SHP77 treated with DMSO at 0.1 percent for 48 hours (cell line): ENCODE measurements at regions not wholly inside any gene's neighbourhood (a gene's known extent, or its start where the extent isn't known, plus 50 kb on each side); places are given as distances from the start of the nearest gene placed in this dataset.
"Not testable (repeated sequence)": the region's sequence is repeated elsewhere in the genome, so short reads cannot be mapped to it uniquely, and the experiment has no call there.

Experiments used
- DNase-seq: peaks from one replicate; lab custom pipeline; 2025; lab: John Stamatoyannopoulos, UW

DNA sequence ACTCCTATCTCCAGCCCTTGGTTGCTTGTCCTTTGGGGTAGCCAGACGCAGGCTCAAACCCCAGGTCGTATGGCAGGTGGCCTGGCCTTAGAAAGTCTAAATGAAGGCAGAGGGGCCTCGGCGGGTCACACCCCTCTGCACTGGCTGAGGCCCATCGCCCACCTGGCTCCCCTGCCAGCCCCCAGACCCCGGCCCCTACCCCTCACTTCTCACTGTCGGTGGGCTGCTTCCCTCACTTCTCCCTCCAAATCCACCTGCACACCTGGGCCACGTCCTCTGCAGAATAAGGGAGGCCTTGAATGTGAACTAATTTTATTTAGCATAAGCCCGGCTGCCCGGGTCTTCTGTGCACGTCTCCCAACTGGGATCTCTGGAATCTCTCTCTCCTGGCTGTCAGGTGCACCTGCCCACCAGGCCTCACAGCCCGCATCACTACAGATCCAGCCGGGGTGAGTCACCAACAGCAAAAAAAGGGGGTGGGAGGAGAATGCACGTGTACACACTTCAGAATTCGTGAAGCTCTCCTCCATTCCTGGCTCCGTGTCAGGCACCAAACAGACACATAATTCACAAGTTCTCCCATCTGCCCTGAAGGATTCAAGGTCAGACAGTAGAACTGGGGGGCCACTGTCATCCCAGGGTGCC is 107.5 kb upstream of the SIM2 start:
- DNase-seq, result no peak

DNA sequence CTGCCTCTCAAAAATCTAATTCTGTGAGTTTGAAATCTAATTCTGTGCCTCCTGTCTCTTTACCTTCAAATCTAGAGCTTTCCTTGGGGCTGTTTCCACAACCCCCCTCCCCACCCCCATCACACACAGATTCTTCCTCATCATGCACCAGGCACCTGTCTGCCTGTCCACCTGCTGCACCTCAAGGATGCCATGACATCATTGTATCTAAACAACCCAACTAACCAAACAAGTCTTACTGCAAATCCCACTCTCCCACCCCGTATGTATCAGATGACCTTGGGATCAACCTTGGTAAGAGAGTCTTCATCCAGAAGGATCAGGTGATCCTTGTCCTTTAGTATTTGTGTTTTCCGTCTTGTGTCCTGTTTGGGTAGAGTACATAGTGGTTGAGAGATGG is 102.7 kb upstream of the SIM2 start:
- no peak for DNase-seq

DNA sequence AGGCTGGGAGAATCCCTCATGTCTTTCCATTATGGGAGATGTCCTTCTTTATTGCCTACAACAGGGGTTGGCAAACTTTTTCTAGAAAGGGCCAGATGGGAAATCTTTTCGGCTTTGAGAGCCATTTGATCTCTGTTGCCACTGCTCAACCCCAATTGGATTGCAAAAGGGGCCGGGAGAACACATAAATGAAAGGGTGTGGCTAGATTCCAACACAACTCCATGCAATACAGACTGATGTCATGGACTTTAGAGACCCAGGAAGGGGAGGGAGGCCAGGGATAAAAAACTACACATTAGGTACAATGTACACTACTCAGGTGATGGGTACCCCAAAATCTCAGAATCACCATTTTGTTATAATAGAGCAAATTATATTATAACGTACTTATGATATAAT is 97.6 kb upstream of the SIM2 start:
- no peak for DNase-seq

DNA sequence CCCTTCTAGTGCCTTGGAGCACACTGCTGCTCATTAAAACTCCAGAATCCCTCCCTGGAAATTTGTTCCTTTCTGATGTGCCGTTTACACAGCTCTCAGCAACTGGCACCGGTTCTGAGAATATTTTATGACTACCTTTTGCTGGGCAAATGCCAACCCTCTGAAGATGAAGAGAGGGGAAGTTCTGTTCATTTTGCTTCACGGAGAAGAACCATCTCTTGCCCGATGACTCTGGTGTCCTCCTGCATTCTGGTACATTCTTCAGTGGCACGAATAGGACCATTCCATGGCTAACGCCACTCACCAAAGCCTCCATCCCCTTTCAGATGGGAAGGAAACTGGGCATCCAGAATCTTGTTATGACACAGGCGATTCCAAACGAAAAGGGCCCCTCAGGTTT is 96.2 kb upstream of the SIM2 start:
- DNase-seq, result no peak

GRCh38 chr21:36603221-36603620 is 95.7 kb upstream of the SIM2 start:
- DNase-seq, result no peak

- DNase-seq, result no peak
Observed at GRCh38 chr21:36605426-36605825, 93.5 kb upstream of the SIM2 start.

GRCh38 chr21:36606287-36606982 is 92.5 kb upstream of the SIM2 start:
- no peak for DNase-seq

DNA sequence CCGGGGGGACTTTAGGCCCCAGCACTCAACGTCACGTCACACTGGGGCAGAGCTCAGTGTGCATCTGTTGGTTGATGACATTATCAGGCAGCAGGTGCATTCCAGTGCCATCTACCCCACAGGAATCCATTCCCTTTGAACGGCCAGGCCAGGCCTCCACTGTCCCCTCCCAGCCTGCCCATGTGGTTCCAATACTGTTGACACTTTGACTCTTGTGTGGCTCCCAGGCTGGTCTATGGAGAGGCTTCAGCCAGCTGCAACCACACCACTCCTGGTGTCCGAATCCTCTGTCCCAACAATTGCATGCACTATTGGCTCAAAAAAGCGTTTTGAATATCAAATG is 92.0 kb upstream of the SIM2 start:
- no peak for DNase-seq

DNA sequence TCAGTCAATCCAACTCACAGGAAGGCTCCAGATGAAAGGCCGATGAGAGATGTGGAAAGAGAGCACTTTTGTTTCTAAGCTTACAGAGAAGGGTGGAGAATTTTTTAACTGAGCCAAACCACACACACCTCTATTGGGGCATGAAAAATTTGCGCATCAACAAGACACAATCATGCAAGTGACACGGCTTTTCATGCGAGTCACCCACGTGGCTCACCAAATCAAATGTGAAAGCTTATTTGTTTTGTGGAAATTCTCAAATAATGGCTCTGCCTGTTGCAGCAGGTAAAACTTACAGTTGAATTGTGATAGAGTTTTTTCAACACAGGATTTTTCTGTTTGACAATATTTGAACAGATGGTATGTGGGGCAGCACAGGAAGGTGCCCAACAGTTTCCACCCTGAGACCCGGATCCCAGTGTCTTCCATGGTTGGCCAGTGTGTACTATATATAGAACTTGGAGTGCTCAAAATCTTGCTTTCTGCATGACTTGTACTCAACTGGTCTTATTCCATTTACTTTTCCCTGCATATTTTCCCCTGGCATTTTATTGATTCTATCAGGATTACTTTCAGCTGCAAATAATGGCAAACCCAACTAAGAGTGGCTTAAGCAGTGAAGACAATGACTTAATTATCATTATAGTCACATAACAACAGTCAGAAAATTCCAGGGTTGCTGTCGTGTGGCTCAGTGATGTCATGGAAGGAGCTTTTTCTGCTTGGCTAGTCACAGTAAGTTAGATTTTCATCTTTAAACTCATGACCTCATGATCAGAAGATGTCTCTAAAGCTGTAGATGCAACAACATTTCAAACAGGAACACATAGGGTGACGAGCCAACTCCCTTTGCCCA is 90.6 kb upstream of the SIM2 start:
- DNase-seq, result no peak

- no peak for DNase-seq
Observed at GRCh38 chr21:36608897-36609225, 90.1 kb upstream of the SIM2 start.

DNA sequence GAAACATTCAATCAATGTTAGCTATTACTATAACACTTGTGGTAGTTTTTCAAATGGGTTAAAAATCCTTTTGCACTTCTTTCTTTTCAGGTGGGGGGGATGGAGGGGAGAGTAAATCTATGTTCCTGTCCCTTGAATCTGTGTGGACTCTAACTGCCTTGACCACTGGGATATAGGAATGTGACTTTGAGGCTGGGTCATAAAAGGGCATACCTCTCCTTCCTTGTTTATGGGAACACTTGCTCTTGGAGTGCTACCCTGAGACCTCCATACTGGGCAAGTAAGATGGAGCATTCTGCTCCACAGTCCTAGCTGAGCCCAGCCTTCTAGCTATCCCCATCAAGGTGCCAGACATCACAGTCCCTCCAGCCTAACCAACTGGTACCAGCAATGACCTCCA is 89.3 kb upstream of the SIM2 start:
- DNase-seq, result no peak

- DNase-seq, result no peak
Observed at GRCh38 chr21:36610201-36610600, 88.7 kb upstream of the SIM2 start.

GRCh38 chr21:36610935-36611334 is 88.0 kb upstream of the SIM2 start:
- no peak for DNase-seq

DNA sequence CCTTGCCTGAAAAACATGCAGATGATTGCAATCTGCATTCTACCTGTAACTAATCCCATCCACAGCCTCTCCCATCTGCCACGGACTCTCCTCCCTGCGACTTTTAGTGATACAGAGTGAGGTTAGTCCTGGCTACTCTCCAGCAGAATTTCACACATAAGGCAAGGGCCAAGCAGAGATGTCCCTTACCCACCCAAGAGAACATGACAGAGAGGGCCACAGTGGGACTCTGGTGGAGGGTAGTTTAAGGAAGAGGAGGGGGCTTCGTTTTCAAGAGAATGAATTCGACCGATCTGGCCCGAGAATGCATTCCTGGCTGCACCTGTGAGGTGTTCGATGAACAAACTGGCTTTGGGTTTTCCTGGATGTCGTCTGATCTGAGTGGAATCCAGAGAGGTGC is 87.5 kb upstream of the SIM2 start:
- no peak for DNase-seq

DNA sequence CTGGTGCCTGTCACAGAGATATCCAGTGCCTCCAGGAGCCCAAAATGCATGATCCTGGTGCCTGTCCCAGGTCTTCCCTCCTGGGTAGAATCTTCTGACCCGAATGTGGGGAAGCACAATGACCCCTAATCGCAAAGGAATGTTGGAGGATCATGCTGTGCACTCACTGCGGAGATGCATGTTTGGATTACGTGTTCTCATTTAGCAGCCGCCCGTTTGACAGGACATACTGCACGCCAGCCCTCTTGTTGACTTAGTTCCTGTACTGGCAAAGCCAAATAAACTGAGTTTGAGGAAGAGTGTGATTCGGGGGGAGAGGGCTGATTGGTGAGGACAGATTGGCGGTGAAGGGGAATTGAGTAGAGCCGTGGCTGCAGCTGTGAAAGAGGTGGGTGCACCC is 85.9 kb upstream of the SIM2 start:
- no peak for DNase-seq

GRCh38 chr21:36613554-36613953 is 85.4 kb upstream of the SIM2 start:
- no peak for DNase-seq

GRCh38 chr21:36615274-36615964 is 83.5 kb upstream of the SIM2 start:
- peak; percentile 30 for DNase-seq

DNA sequence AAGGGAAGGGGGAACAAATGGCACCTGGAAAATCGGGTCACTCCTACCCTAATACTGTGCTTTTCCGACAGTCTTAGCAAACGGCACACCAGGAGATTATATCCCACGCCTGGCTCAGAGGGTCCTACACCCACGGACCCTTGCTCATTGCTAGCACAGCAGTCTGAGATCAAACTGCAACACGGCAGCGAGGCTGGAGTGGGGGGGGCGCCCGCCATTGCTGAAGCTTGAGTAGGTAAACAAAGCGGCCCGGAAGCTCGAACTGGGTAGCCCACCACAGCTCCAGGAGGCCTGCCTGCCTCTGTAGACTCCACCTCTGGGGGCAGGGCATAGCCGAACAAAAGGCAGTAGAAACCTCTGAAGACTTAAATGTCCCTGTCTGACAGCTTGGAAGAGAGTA is 82.1 kb upstream of the SIM2 start:
- DNase-seq, result not testable (repeated sequence)

GRCh38 chr21:36621794-36622193 is 77.1 kb upstream of the SIM2 start:
- DNase-seq, result not testable (repeated sequence)

- DNase-seq, result no peak
Observed at GRCh38 chr21:36624105-36624504, 74.8 kb upstream of the SIM2 start.

DNA sequence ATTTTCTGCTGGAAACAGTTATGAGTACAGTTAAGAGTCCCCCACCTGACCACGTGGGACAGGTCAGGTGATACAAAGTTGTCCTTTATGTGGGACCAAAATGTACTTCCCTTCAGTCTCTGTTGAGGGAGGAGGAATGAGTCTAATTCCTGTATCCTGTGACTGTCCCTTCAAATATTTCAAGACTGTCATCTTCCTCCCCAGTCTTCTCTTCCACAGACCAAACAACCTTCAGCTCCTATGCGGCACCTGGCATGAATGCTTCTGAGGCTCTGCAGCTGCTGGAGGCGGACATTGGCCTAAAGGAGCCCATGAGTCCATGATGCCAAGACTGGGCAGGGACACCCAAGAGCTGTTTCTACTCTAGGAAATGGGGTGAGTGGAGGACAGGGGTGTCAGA is 72.1 kb upstream of the SIM2 start:
- DNase-seq, result no peak

DNA sequence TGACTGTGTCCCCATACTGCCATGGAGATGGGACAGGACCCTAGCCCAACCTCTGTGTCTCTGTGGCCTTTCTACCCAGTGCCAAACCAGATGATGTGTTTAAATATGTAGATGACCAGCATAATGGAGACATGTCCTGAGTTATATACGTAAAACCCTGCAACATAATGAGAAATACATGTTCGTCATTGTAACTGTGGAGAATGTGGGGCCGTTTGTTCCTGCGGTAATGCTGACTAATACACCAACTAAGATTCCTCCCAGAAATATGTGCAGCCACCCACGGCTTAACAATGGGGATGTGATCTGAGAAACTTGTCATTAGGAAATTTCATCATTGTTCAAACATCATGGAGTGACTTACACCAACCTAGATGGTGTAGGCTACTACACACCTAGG is 71.7 kb upstream of the SIM2 start:
- DNase-seq, result no peak

DNA sequence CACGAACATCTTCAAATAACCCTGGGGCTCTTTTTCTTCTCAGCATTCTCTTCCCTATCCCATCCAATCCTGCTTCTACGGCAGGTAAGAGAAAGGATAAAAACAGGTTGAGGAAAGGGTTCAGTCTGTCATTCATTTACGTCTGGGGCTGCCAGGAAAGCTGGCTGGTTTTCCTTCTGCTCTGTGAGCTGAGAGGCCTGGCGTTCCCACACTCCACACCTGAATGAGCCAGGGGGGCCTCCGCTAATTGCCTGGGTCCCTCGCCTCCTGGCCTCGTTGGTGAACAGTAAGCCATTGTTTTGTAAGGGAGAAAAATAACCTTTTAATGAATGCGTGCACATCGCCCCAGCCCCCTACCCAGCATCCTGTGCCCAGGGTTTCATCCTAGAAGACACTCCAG is 70.8 kb upstream of the SIM2 start:
- no peak for DNase-seq
